SK-N-MC (cell line): ENCODE measurements at regions not wholly inside any gene's neighbourhood (a gene's known extent, or its start where the extent isn't known, plus 50 kb on each side); places are given as distances from the start of the nearest gene placed in this dataset.

Source experiments
- EZH2 ChIP-seq: fragments of 200-600 bp; sonication (generic); IDR thresholded peaks from one replicate; pipeline ENCODE4 v1.6.1; 2017; ENCODE audit warnings: antibody characterized with exemption
- FOXP2 ChIP-seq: optimal IDR thresholded peaks from 2 replicates; pipeline ENCODE3; 2011; ENCODE audit warnings: mild to moderate bottlenecking, moderate library complexity; ENCODE audit not compliant: insufficient read depth; ENCODE audit errors: extremely low read length, control extremely low read depth
- POLR2AphosphoS5 ChIP-seq: IDR thresholded peaks from 2 replicates; pipeline ENCODE4 v1.6.1; 2012; ENCODE audit warnings: mild to moderate bottlenecking, low read depth, low read length, borderline replicate concordance

DNA sequence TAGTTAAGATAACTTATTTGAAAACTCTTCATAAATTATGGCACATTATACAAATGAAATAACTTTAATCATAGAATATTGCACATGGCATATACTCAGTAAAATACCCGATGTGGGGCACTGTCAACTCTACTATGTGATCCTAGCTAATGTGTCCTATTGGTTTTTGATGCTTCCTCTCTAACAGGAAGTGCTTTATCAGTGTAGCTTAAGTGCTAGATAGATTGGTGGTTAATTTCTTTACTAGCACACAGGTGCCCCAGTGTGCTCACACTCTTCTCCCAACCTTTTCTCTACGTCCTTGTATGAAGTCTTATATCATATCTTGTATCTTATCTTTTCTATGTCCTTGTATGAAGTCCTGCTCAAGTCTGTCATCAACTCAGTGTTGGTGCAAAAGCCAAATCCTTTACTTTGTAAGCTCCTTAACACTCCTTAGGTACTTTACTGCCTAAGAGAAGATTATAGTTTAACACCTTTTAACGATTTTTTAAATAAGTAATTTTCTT lies 358.9 kb downstream of the CENPW start:
- TF ChIP-seq POLR2AphosphoS5 (no peak), EZH2 (no peak), FOXP2 (no peak)
